Islet precursor cell (in vitro differentiated cells): ENCODE measurements at regions not wholly inside any gene's neighbourhood (a gene's known extent, or its start where the extent isn't known, plus 50 kb on each side); places are given as distances from the start of the nearest gene placed in this dataset.

ENCODE experiments used
- DNase-seq: peaks from one replicate; pipeline ENCODE4 v3.0.0-alpha.2; 2018

GRCh38 chr4:67220861-67221260 lies 324.4 kb downstream of the CENPC start:
- DNase-seq = no peak

DNA sequence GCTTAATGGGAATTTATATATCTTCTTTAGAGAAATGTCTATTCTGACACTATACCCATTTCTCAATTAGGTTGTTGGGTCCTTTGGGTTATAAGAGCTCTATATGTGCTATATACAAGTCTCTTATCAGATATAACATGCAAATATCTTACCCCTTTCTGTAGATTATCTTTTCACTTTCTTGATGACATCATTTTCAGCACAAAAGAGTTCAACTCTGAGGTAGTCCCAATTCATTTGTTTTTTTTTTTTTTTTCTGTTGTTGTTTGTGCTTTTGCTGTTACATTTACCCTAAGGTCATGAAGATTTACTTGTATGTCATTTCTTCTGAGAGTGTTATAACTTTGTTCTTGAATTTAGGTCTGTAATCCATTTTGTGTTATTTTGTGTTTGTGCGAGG lies 326.4 kb downstream of the CENPC start:
- no peak for DNase-seq

- no peak for DNase-seq
Measured at GRCh38 chr4:67207941-67208441, 337.3 kb downstream of the CENPC start.

- no peak for DNase-seq
Measured at GRCh38 chr4:67204441-67204840, 340.9 kb downstream of the CENPC start.

GRCh38 chr4:67201334-67201733 lies 344.0 kb downstream of the CENPC start:
- no peak for DNase-seq

- no peak for DNase-seq
Measured at GRCh38 chr4:67198727-67199126, 346.6 kb downstream of the CENPC start.

DNA sequence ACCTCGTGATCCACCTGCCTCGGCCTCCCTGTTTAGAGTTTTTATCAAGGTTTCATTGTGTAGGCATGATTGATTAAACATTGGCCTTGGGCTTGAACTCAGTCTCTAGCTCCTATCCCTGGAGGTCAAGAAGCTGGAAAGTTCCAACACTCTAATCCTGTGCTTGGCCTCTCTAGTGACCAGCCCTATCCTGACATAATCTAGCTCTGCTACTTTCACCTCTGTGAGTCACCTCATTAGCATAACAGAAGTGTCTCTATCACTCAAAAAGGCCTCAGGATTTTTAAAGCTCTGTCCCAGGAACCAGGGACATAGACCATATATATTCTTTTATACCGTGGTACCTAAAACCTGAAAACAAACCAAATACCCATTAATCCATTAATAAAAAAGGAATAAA lies 377.5 kb downstream of the CENPC start:
- DNase-seq = no peak

GRCh38 chr4:67162690-67163089 lies 382.6 kb downstream of the CENPC start:
- no peak for DNase-seq

DNA sequence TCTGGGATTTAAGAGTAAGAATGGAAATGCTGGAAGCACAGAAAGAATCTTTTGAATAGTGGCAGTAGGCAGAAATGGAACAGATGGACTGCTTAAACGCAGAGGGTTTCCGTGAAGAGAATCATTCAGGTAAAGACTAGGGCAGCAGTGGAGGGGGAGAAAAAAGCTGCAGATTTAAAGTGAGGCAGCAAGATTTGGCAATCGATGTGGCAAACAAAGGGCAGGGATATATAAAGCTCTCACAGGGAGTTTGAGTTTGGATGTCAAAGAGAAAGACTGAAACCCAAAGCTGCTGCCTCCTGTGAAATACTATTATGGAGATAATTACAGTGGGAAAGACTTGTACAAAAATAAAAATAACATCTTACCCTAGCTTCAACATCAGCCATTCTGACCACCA lies 384.0 kb downstream of the CENPC start:
- DNase-seq = no peak

DNA sequence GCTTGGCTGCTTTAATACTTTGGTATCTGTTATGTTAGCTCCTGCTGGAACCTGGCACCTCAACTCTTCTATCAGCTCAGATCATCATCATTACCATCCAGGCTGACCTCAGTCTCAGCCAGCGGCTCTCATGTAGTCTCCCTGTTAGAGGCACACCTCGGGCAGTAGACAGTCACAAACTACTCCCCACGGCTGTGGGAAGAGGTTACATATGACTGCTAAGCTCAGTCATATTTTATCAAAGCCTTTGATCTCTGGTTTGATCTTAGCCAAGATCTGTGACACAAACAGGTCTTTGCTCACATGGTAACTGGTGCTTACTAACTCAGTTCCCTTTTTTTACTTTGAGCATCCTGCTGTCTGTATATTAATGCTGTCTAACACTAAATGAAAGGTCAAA lies 384.9 kb downstream of the CENPC start:
- no peak for DNase-seq

DNA sequence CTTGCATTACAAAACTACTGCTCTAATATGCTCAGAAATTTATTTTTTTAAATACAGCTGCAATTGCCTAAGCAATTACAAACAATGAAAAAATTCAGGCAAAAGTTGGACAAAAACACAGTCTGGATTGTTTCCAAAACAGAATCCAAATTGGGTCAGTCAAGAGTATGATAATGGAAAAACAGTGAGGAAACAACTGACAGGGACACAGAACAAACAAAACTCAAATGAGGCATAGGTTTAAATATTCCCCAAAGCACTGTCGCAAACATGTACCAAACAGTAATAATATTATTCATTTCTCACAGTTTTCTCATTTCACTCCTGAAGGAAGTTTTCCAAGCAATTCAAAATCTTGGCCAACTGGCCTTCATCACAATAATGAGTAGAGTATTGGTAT lies 386.6 kb downstream of the CENPC start:
- no peak for DNase-seq

DNA sequence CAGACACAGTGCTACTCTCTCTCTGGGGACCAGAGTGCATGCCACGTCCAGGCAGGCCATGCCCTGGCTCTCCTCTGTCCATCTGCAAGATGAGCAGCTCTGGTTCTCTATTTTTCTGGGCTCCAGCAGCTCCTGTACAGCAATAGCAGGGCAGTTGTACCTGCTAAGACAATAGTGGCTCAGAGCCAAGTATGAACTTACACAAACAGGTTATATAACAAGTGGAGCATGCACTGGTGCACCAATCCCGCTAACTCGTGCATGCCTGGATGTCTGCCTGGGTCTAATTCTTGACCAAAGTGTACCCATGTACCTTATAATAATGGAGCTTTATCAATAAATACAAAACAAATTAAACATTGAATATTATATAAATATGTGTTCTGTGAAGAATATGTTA lies 392.3 kb downstream of the CENPC start:
- no peak for DNase-seq

DNA sequence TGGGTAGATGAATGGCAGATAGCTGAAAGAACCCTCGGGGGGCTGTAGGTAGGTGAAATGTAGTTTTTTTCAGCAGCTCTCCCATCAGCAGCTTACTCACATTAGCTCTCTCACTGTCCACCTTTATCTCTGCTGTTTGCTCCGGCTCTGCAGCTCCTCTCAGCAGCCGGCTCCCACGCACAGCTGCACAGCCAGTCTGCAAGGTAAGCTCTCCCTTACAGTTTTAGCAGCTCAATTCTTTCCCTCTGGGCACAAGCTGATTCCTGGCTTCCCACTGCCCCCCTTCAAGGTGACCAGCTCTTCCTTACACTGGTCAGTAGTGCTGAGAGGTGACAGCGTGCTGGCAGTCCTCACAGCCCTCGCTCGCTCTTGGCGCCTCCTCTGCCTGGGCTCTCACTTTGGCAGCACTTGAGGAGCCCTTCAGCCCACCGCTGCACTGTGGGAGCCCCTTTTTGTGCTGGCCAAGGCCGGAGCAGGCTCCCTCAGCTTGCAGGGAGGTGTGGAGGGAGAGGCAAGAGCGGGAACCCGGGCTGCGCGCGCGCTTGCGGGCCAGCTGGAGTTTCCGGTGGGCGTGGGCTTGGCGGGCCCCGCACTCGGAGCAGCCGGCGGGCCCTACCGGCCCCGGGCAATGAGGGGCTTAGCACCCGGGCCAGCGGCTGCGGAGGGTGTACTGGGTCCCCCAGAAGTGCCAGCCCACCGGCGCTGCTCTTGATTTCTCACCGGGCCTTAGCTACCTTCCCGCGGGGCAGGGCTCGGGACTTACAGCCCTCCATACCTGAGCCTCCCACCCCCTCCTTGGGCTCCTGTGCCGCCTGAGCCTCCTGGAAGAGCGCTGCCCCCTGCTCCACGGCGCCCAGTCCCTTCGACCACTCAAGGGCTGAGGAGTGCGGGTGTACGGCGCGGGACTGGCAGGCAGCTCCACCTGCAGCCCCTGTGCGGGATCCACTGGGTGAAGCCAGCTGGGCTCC lies 393.6 kb downstream of the CENPC start:
- no peak for DNase-seq

DNA sequence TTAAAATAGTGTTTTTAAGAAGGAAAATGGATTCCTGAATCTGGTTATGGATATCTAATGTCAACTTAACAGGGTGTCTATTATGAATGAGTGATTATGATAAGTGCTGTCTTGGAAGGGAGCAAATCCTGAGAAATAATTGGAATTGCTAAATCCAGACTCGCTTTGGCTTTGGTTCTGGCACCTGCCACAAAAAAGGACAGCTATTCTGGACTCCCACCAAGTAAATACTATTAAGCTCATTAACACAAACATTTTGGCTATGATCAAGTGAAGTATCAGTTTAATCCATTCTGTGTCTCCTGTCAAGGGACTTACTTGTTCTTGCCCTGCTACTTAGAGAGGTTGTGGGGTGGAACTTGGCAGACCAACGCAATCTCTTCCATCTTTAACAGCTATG lies 403.7 kb downstream of the CENPC start:
- no peak for DNase-seq

- DNase-seq = no peak
Measured at GRCh38 chr4:67134616-67135015, 410.7 kb downstream of the CENPC start.

- no peak for DNase-seq
Measured at GRCh38 chr4:67133162-67133561, 412.1 kb downstream of the CENPC start.

GRCh38 chr4:67131224-67131623 lies 414.1 kb downstream of the CENPC start:
- DNase-seq = no peak

- DNase-seq = no peak
Measured at GRCh38 chr4:67130411-67130810, 414.9 kb downstream of the CENPC start.

DNA sequence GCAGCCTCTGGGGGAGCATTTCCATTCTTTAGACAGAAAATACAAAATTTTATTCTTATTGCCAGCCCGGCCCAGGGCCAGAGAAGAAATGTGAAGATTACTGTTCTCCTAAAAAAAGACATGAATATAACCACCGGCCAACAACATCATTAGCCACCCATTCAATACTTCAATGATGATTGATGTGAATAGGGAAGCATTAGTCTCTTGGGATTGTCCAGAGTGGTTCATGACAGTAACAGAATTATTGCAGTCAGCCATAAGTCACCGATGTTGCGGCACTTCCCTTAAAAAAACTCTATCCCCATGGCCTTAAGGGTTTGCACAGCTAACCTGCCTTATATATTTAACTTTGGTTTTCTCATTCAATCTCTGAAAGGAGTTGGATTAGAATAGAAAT lies 418.7 kb downstream of the CENPC start:
- DNase-seq = no peak

- DNase-seq = no peak
Measured at GRCh38 chr4:67125636-67126514, 419.4 kb downstream of the CENPC start.

DNA sequence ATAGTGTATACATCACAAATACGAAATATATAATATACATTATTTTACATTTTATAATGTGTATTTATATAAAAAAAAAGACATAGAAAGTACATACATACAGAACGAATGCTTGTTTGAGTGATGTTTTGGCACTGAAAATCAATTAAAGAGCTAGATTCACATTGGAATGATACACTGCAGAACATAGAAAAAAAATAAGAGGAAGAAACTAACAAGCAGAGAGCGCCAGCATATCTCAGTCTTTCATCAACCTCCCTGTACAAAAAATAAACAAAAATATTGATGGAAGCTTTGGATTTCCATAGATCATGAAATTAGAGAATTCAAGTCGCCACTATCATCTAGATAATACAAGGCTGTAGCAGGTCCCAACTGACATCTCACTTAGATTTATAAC lies 420.6 kb downstream of the CENPC start:
- no peak for DNase-seq

GRCh38 chr4:67122029-67122428 lies 423.3 kb downstream of the CENPC start:
- DNase-seq = no peak

GRCh38 chr4:67120369-67120768 lies 424.9 kb downstream of the CENPC start:
- DNase-seq = no peak

DNA sequence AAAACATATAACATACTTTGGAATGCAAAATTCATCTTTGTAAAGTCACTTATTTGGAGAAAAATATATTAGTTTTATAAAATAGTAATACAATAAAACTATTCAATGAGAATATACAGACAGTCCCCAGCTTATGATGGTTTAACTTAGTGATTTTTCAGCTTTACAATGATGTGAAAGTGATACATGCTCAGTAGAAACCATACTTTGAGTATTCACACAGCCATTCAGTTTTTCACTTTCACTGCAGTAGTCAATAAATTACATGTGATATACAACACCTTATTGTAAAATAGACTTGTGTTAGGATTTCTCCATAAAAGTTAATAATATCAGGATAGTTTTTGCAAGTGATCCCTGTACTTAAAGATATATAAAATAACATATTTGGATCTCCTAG lies 436.0 kb downstream of the CENPC start:
- DNase-seq = no peak
